ENCODE measurements at regions not wholly inside any gene's neighbourhood (a gene's known extent, or its start where the extent isn't known, plus 50 kb on each side); places are given as distances from the start of the nearest gene placed in this dataset.

DNA sequence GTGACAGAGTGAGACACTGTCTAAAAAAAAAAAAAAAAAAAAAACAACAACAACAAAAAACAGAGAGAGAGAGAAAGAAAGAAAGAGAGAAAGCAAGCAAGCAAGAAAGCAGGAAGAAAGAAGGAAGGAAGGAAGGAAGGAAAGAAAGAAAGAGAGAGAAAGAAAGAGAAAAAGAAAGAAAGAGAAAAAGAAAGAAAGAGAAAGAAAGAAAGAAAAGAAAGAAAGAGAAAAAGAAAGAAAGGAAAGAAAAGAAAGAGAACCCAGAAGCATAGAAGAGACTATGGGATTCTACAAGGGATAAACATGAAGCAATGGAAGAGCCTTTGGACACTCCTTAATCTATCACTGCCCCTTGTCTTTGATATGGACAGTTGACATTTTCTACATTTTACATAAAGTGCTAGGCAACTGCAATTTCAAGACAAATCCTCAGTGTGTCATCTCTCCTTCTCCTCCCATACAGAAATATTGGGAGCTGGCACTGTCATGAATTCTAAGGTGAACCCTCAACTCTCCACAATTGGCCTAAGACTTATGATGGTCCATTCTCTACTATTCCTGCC is 151.9 kb upstream of the CPM start:
- no peak for DNase-seq
- no peak for TF ChIP-seq GATA1 (IDR thresholded peaks at IDR 0.05; ENCODE audit: low read depth, low read length)
- TF ChIP-seq POLR2A (IDR thresholded peaks at IDR 0.05; ENCODE audit: low read length), result no peak

DNA sequence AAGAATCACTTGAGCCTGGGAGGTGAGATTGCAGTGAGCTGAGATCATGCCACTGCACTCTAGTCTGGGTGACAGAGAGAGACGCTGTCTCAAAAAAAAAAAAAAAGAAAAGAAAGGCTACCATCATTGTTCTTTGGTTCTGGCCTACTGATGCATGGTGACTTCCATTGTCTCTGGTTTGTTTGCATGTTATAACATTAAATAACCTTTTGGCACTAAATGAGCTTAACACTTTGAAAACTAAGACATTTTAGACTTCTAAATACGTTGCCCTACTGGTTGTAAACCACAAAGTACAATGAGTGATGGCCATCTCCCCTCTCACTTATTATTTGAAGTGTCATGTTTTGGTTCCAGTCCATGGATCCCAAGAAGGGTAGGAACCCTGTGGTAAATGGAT is 152.9 kb upstream of the CPM start:
- no peak for DNase-seq
- TF ChIP-seq GATA1 (IDR thresholded peaks at IDR 0.05; ENCODE audit: low read depth, low read length), result no peak
- TF ChIP-seq POLR2A (IDR thresholded peaks at IDR 0.05; ENCODE audit: low read length), result no peak

- TF ChIP-seq GATA1 (IDR thresholded peaks at IDR 0.05; ENCODE audit: low read depth, low read length) (no peak), POLR2A (IDR thresholded peaks at IDR 0.05; ENCODE audit: low read length) (no peak)
- DNase-seq, result no peak
Observed at GRCh38 chr12:69087986-69088385, 151.4 kb upstream of the CPSF6 start.

DNA sequence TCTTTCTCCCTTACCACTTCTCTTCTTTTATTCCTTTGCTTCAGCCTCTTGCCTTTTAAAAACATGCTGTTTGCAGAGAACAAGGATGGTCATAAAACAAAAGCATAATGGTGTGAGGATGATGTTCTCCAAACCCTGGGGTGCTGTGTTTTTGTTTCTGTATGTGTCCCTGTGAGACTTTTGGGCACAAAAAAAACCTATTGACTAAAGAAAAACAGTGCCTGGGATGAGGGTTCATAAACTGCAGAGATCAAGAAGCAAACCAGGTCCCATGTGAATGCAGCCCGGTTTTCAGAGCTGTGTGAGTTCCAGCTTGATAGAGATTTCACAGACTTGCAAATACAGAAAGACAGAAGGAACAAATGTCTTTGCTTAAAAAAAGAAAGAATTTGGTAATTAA is 148.6 kb upstream of the CPSF6 start:
- TF ChIP-seq GATA1 (IDR thresholded peaks at IDR 0.05; ENCODE audit: low read depth, low read length) (no peak), POLR2A (IDR thresholded peaks at IDR 0.05; ENCODE audit: low read length) (no peak)
- no peak for DNase-seq

GRCh38 chr12:69091442-69092017 is 147.8 kb upstream of the CPSF6 start:
- no peak for TF ChIP-seq POLR2A (IDR thresholded peaks at IDR 0.05; ENCODE audit: low read length)
- no peak for TF ChIP-seq GATA1 (IDR thresholded peaks at IDR 0.05; ENCODE audit: low read depth, low read length)
- DNase-seq, result no peak

- DNase-seq, result no peak
- TF ChIP-seq POLR2A (IDR thresholded peaks at IDR 0.05; ENCODE audit: low read length) (no peak), GATA1 (IDR thresholded peaks at IDR 0.05; ENCODE audit: low read depth, low read length) (no peak)
Observed at GRCh38 chr12:69092137-69092536, 147.2 kb upstream of the CPSF6 start.

GRCh38 chr12:69094606-69095216 is 144.7 kb upstream of the CPSF6 start:
- TF ChIP-seq GATA1 (IDR thresholded peaks at IDR 0.05; ENCODE audit: low read depth, low read length), result no peak
- TF ChIP-seq POLR2A (IDR thresholded peaks at IDR 0.05; ENCODE audit: low read length), result no peak
- DNase-seq, result no peak

GRCh38 chr12:69095765-69096477 is 143.4 kb upstream of the CPSF6 start:
- no peak for TF ChIP-seq POLR2A (IDR thresholded peaks at IDR 0.05; ENCODE audit: low read length)
- no peak for TF ChIP-seq GATA1 (IDR thresholded peaks at IDR 0.05; ENCODE audit: low read depth, low read length)
- DNase-seq, result no peak

- no peak for DNase-seq
- no peak for TF ChIP-seq POLR2A (IDR thresholded peaks at IDR 0.05; ENCODE audit: low read length)
- no peak for TF ChIP-seq GATA1 (IDR thresholded peaks at IDR 0.05; ENCODE audit: low read depth, low read length)
Observed at GRCh38 chr12:69096669-69097335, 142.6 kb upstream of the CPSF6 start.

GRCh38 chr12:69097619-69098368 is 141.6 kb upstream of the CPSF6 start:
- TF ChIP-seq GATA1 (IDR thresholded peaks at IDR 0.05; ENCODE audit: low read depth, low read length), result no peak
- no peak for TF ChIP-seq POLR2A (IDR thresholded peaks at IDR 0.05; ENCODE audit: low read length)
- no peak for DNase-seq

DNA sequence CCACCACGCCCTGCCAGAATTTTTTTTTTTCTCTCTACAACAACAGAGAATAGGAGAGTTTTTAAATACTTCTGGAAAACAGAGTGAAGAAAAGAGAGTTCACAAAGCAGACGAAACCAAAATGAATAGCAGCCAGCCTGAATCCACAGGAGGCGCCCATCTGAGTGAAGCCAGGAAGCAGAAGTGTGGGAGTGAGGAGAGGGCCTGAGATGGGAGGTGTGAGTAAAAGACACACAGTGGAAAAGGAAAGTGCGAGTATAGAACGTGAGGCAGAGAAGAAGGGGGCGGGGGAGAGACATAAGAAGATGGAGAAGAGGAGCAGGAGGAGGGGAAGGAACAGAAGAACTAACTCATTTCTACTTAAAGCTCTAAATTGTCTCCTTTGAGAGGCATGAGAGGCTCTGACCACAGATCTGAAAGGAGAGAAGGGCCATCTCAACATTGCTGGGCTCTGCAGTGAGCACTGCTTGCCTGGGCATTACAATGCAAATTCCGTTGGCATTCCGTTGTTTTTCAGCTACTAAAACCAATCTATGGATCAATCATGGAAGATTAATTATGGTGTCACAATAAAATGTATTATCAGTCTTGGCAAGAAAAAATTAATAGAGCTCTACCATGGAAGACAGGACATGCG is 140.1 kb upstream of the CPSF6 start:
- no peak for DNase-seq
- TF ChIP-seq POLR2A (IDR thresholded peaks at IDR 0.05; ENCODE audit: low read length) (no peak), GATA1 (IDR thresholded peaks at IDR 0.05; ENCODE audit: low read depth, low read length) (no peak)

GRCh38 chr12:69101505-69101904 is 137.9 kb upstream of the CPSF6 start:
- DNase-seq, result no peak
- TF ChIP-seq GATA1 (IDR thresholded peaks at IDR 0.05; ENCODE audit: low read depth, low read length), result no peak
- no peak for TF ChIP-seq POLR2A (IDR thresholded peaks at IDR 0.05; ENCODE audit: low read length)

DNA sequence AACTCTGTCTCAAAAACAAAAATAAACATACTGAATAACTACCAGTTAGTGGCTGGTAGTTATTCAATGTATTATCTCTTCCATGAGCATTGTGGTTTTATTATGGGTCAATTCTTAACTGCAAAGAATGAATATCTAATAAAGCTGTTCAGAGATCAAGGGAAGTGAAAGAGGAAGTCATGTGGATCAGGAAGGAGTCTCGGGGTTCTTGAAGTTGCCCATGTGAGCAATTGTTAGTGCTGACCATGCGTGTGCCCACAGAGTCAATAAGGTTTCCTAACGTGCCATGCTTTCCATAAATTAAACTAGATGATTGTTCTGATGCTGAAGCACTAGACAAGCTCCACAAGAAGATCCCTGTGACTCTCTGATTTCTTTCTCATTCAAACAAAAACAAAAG is 136.5 kb upstream of the CPSF6 start:
- TF ChIP-seq POLR2A (IDR thresholded peaks at IDR 0.05; ENCODE audit: low read length), result no peak
- DNase-seq, result no peak
